AG09309 (cell line): ENCODE measurements at regions not wholly inside any gene's neighbourhood (a gene's known extent, or its start where the extent isn't known, plus 50 kb on each side); places are given as distances from the start of the nearest gene placed in this dataset.

Experiments
- DNase-seq: peaks from one replicate; pipeline ENCODE4 v3.0.0-alpha.2; 2010; ENCODE audit warnings: low read depth
- H3K4me3 ChIP-seq: 2 replicates; pipeline ENCODE4 v1.5.1; 2011; ENCODE audit warnings: mild to moderate bottlenecking, low read depth, low read length, moderate library complexity; ENCODE audit not compliant: control insufficient read depth
- TF ChIP-seq, protein P1 (sequence below): IDR thresholded peaks from 2 replicates; pipeline ENCODE4 v1.5.1; 2011; ENCODE audit warnings: mild to moderate bottlenecking, low read depth, low read length, inconsistent platforms; ENCODE audit not compliant: insufficient read depth, control insufficient read depth; ENCODE audit errors: missing control alignments

- DNase-seq, result no peak
- H3K4me3 ChIP-seq, result no peak overlapping the region
- TF ChIP-seq, protein P1, sequence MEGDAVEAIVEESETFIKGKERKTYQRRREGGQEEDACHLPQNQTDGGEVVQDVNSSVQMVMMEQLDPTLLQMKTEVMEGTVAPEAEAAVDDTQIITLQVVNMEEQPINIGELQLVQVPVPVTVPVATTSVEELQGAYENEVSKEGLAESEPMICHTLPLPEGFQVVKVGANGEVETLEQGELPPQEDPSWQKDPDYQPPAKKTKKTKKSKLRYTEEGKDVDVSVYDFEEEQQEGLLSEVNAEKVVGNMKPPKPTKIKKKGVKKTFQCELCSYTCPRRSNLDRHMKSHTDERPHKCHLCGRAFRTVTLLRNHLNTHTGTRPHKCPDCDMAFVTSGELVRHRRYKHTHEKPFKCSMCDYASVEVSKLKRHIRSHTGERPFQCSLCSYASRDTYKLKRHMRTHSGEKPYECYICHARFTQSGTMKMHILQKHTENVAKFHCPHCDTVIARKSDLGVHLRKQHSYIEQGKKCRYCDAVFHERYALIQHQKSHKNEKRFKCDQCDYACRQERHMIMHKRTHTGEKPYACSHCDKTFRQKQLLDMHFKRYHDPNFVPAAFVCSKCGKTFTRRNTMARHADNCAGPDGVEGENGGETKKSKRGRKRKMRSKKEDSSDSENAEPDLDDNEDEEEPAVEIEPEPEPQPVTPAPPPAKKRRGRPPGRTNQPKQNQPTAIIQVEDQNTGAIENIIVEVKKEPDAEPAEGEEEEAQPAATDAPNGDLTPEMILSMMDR, result no peak
Measured at GRCh38 chr12:46445551-46446235, 73.1 kb upstream of the SLC38A2 start.

DNA sequence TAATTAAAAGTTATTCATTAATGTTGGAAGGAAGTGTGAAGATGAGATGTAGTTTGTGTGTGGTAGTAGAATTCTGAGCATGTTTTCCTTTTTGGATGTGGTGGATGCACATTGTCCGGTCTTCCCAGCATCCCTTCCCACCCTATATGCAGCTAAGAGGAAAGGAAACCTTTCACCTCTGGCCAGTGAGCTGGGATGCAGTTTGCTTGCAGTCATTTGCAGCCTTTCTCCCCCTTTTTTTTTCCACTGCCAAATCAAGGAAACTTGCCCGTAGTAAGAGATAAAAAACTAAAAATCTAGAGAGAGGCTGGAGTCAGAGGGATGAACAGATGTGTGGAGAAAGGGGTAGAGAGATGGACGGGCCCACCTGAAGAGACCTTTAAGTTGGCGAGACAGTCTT, 72.5 kb upstream of the SLC38A2 start:
- TF ChIP-seq, protein P1, result no peak
- no peak overlapping the region for H3K4me3 ChIP-seq
- DNase-seq, result no peak

DNA sequence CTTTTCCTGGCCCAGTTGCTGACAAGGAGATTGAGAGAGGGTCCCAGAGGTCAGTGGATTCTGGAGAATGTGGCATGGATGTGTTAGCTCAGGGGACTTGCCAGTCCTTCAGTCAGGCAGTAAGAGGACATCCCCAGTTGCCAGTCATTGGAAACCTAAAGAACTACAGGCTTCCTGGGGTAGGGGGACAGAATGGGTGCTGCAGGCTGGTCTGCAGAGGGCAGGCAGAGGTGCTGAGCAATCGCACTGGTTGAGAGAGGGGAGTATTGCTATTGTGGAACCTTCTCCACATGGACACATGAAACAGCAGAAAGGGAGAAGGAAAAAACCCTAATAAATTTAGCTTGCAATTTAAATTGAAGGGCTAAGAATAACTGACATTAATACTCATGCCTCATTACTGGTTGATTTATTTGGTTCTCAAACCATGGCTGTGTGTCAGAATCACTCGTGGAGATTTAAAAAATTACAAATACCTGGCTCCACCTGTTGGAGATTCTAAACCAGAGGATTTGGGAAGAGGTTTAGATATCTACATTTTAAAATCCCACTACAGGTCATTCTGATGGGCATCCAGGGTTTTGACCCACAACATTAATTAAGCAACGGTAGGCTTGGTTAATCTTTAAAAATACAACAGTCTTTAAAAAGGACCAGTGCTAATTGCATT, 71.2 kb upstream of the SLC38A2 start:
- H3K4me3 ChIP-seq, result no peak overlapping the region
- TF ChIP-seq, protein P1, result no peak
- no peak for DNase-seq

- TF ChIP-seq, protein P1, result no peak
- no peak for DNase-seq
- H3K4me3 ChIP-seq, result no peak overlapping the region
Measured at GRCh38 chr12:46442738-46443137, 70.2 kb upstream of the SLC38A2 start.

DNA sequence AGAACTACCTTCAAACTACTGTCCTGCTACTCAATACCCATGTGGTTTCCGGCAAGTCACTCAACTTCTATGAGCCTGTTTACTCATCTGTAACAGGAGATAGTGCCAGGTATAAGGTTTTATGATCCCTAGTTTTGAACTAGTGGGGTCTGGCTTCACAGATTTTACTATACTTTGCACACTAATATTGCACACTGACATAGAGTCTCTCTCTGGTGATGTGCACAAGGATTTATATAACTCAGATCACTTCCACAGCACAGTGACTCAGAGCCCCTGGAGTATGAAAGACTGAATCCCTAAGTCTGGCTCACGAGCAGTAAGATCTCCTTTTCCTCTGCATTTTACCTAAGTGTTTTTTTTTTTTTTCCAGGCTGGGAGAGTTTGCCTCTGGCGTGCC, 69.7 kb upstream of the SLC38A2 start:
- H3K4me3 ChIP-seq, result no peak overlapping the region
- no peak for DNase-seq
- TF ChIP-seq, protein P1, result no peak

DNA sequence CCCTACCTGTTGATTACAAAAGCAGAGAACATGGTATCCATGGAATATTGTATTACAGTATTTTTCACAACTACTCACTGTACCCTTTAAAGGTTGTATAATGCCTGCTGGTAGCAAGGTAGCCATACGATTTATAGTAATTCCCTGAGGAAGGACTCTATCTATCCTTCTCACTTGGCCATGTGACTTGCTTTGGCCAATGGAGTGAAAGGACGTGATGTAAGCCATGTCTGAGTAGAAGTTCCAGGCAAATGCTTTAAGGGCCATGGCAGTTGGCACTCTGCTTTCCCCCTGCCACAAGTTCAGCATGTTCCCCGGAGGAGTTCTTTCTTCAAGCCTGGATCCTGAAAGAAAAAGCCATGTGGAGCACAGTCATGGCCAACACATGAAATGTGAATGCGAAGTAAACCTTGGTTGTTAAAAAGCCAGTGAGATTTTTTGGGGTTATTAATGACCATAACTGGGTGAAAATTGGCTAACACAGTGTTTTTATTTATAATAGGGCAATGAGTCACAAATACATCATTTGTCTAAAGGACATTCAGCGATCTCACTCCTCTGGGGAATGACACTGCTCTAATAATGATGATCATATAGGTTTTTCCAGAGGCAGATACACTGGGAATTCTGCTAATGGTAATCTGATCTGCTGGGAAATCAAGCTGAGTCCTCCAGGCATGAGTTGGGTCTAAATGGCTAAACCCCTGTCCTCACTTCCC, 67.4 kb upstream of the SLC38A2 start:
- DNase-seq, result no peak
- TF ChIP-seq, protein P1, result no peak
- H3K4me3 ChIP-seq, result no peak overlapping the region
